OCI-LY1 (cell line): ENCODE measurements at regions not wholly inside any gene's neighbourhood (a gene's known extent, or its start where the extent isn't known, plus 50 kb on each side); places are given as distances from the start of the nearest gene placed in this dataset.

Experiments
- H2AFZ ChIP-seq: fragments of 200-600 bp; sonication (generic), shearing (Covaris generic); 2 replicates; pipeline ENCODE4 v1.6.0; 2014; ENCODE audit warnings: antibody characterized with exemption, mild to moderate bottlenecking, low read length
- H3F3A ChIP-seq: fragments of 200-600 bp; sonication (generic), shearing (Covaris generic); 2 replicates; pipeline ENCODE4 v1.6.0; 2014; ENCODE audit warnings: mild to moderate bottlenecking, antibody characterized with exemption, low read length, moderate library complexity; ENCODE audit not compliant: insufficient read depth
- H3K27ac ChIP-seq: fragments of 200-600 bp; sonication (generic); 2 replicates; pipeline ENCODE4 v1.5.1; 2014; ENCODE audit warnings: low read length, mixed run types, mild to moderate bottlenecking, low read depth; ENCODE audit not compliant: poor library complexity, severe bottlenecking
- H3K27me3 ChIP-seq: fragments of 200-600 bp; sonication (generic); 2 replicates; pipeline ENCODE4 v1.6.0; 2014; ENCODE audit warnings: antibody characterized with exemption, mild to moderate bottlenecking, low read length, moderate library complexity; ENCODE audit not compliant: insufficient read depth
- H3K36me3 ChIP-seq: fragments of 200-600 bp; sonication (generic); 2 replicates; pipeline ENCODE4 v1.6.1; 2014; ENCODE audit warnings: mild to moderate bottlenecking, antibody characterized with exemption, low read length, moderate library complexity, mixed read lengths; ENCODE audit not compliant: insufficient read depth
- H3K4me1 ChIP-seq: fragments of 200-600 bp; sonication (generic); 2 replicates; pipeline ENCODE4 v1.5.1; 2014; ENCODE audit warnings: mild to moderate bottlenecking, low read length, moderate library complexity; ENCODE audit not compliant: insufficient read depth, severe bottlenecking
- H3K4me2 ChIP-seq: fragments of 200-600 bp; sonication (generic), shearing (Covaris generic); 2 replicates; pipeline ENCODE4 v1.6.1; 2014; ENCODE audit warnings: low read length
- H3K4me3 ChIP-seq: fragments of 200-600 bp; sonication (generic); 2 replicates; pipeline ENCODE4 v1.5.1; 2014; ENCODE audit warnings: low read length, low read depth, mild to moderate bottlenecking, mixed read lengths; ENCODE audit not compliant: poor library complexity, severe bottlenecking
- H3K79me2 ChIP-seq: fragments of 200-600 bp; shearing (Covaris generic); 2 replicates; pipeline ENCODE4 v1.6.1; 2016; ENCODE audit warnings: mixed run types, low read length, mixed read lengths; ENCODE audit not compliant: insufficient read depth
- H3K9ac ChIP-seq: fragments of 200-600 bp; sonication (generic), shearing (Covaris generic); 2 replicates; pipeline ENCODE4 v1.6.1; 2014; ENCODE audit warnings: mild to moderate bottlenecking, low read length, mixed read lengths
- H3K9me2 ChIP-seq: fragments of 200-600 bp; sonication (generic), shearing (Covaris generic); 2 replicates; pipeline ENCODE4 v1.6.1; 2014; ENCODE audit warnings: low read depth, mild to moderate bottlenecking, low read length, mixed read lengths
- H3K9me3 ChIP-seq: fragments of 200-600 bp; shearing (Covaris generic); 2 replicates; pipeline ENCODE4 v1.6.1; 2014; ENCODE audit warnings: low read length, mixed read lengths
- H4K20me1 ChIP-seq: fragments of 200-600 bp; sonication (generic), shearing (Covaris generic); 2 replicates; pipeline ENCODE4 v1.6.0; 2016; ENCODE audit warnings: mild to moderate bottlenecking, low read length; ENCODE audit not compliant: insufficient read depth
- CTCF ChIP-seq: fragments of 200-600 bp; sonication (generic), shearing (Covaris generic); IDR thresholded peaks from 2 replicates; pipeline ENCODE4 v1.5.1; 2017; ENCODE audit warnings: mild to moderate bottlenecking, antibody characterized with exemption, low read length, moderate library complexity, mixed read lengths
- EZH2 ChIP-seq: fragments of 200-600 bp; sonication (generic), shearing (Covaris generic); IDR thresholded peaks from 2 replicates; pipeline ENCODE4 v1.8.0; 2017; ENCODE audit warnings: borderline replicate concordance, mixed run types, mild to moderate bottlenecking, antibody characterized with exemption, low read length, moderate library complexity, mixed read lengths

GRCh38 chr5:111975133-111975532, 218.1 kb upstream of the NREP start:
- Histone ChIP-seq H3K9me2 (no peaks in the 10 kb centered on the region), H3K79me2 (no peaks in the 10 kb centered on the region), H3K4me1 (no peaks in the 10 kb centered on the region), H3K9ac (no peak overlapping the region), H3K4me3 (no peak overlapping the region), H3K27me3 (no peaks in the 10 kb centered on the region), H4K20me1 (no peaks in the 10 kb centered on the region), H2AFZ (no peak overlapping the region), H3K4me2 (no peak overlapping the region), H3K27ac (no peak overlapping the region), H3F3A (no peaks in the 10 kb centered on the region), H3K36me3 (no peaks in the 10 kb centered on the region), H3K9me3 (no peaks in the 10 kb centered on the region)
- TF ChIP-seq CTCF = no peak
- TF ChIP-seq EZH2 = no peak

- Histone ChIP-seq H2AFZ (no peak overlapping the region), H3K9ac (no peak overlapping the region), H4K20me1 (no peaks in the 10 kb centered on the region), H3K9me2 (no peaks in the 10 kb centered on the region), H3K27ac (no peak overlapping the region), H3K27me3 (no peaks in the 10 kb centered on the region), H3K36me3 (no peaks in the 10 kb centered on the region), H3F3A (no peaks in the 10 kb centered on the region), H3K4me2 (no peak overlapping the region), H3K9me3 (no peaks in the 10 kb centered on the region), H3K79me2 (no peaks in the 10 kb centered on the region), H3K4me1 (no peaks in the 10 kb centered on the region), H3K4me3 (no peak overlapping the region)
- no peak for TF ChIP-seq EZH2
These were observed 217.0 kb upstream of the NREP start for GRCh38 chr5:111973961-111974360.

- H3K27me3 ChIP-seq = no peaks in the 10 kb centered on the region
- H2AFZ ChIP-seq = no peak overlapping the region
- no peaks in the 10 kb centered on the region for H3K36me3 ChIP-seq
- H3K9me2 ChIP-seq = no peaks in the 10 kb centered on the region
- no peak overlapping the region for H3K4me3 ChIP-seq
- no peak overlapping the region for H3K27ac ChIP-seq
- no peak overlapping the region for H3K4me2 ChIP-seq
- H3K9me3 ChIP-seq = no peaks in the 10 kb centered on the region
- no peaks in the 10 kb centered on the region for H4K20me1 ChIP-seq
- no peaks in the 10 kb centered on the region for H3K79me2 ChIP-seq
- H3K4me1 ChIP-seq = no peaks in the 10 kb centered on the region
- TF ChIP-seq EZH2 (no peak), CTCF (no peak)
- H3K9ac ChIP-seq = no peak overlapping the region
- H3F3A ChIP-seq = no peaks in the 10 kb centered on the region
These were observed 215.6 kb upstream of the NREP start for GRCh38 chr5:111972548-111972947.

GRCh38 chr5:111972080-111972479, 215.1 kb upstream of the NREP start:
- Histone ChIP-seq H3K27ac (no peak overlapping the region), H3K4me2 (no peak overlapping the region), H3K9ac (no peak overlapping the region), H3K36me3 (no peaks in the 10 kb centered on the region), H3F3A (no peaks in the 10 kb centered on the region), H2AFZ (no peak overlapping the region), H3K79me2 (no peaks in the 10 kb centered on the region), H3K4me1 (no peaks in the 10 kb centered on the region), H4K20me1 (no peaks in the 10 kb centered on the region), H3K4me3 (no peak overlapping the region), H3K9me2 (no peaks in the 10 kb centered on the region), H3K27me3 (no peaks in the 10 kb centered on the region), H3K9me3 (no peaks in the 10 kb centered on the region)
- TF ChIP-seq EZH2 = no peak
- TF ChIP-seq CTCF = no peak
